Vagina (tissue), 2 donors: ENCODE measurements at regions not wholly inside any gene's neighbourhood (a gene's known extent, or its start where the extent isn't known, plus 50 kb on each side); places are given as distances from the start of the nearest gene placed in this dataset.

Experiments
- DNase-seq, 2 donors: peaks; one replicate each; pipeline ENCODE4 v3.0.0-alpha.2; 2017; ENCODE audit errors: extremely low spot score in 2 of 2
- H3K27ac ChIP-seq: fragments of 200-600 bp; sonication (generic); one replicate; pipeline ENCODE4 v1.5.1; 2019
- H3K27me3 ChIP-seq: fragments of 200-600 bp; sonication (generic); one replicate; pipeline ENCODE4 v1.5.1; 2019
- H3K36me3 ChIP-seq, 2 donors: fragments of 200-600 bp; sonication (generic); one replicate each; pipeline ENCODE4 v1.5.1; 2017 to 2019
- H3K4me1 ChIP-seq: fragments of 200-600 bp; sonication (generic); one replicate; pipeline ENCODE4 v1.5.1; 2019
- H3K4me3 ChIP-seq, 2 donors: fragments of 200-600 bp; sonication (generic); 1 replicate in 1 of 2; 2 replicates in 1 of 2; pipeline ENCODE4 v1.5.1; 2016 to 2019
- H3K9me3 ChIP-seq: fragments of 200-600 bp; sonication (generic); one replicate; pipeline ENCODE4 v1.5.1; 2019
- CTCF ChIP-seq, 3 experiments: fragments of 450-650 bp in 2 of 3; fragments of 200-600 bp in 1 of 3; sonication (generic) in 1 of 3; IDR thresholded peaks; one replicate each; pipeline ENCODE4 v1.5.1; 2017 to 2019; ENCODE audit warnings: antibody characterized with exemption in 3 of 3, mild to moderate bottlenecking in 2 of 3, moderate library complexity in 2 of 3
- POLR2A ChIP-seq, 2 donors: fragments of 450-650 bp; IDR thresholded peaks; one replicate each; pipeline ENCODE4 v1.6.1; 2017; ENCODE audit warnings: antibody characterized with exemption in 2 of 2, mild to moderate bottlenecking in 2 of 2, moderate library complexity in 2 of 2
- POLR2AphosphoS5 ChIP-seq, 2 donors: sonication (generic); formaldehyde crosslinking; IDR thresholded peaks; one replicate each; pipeline ENCODE4 v1.9.0; 2017; ENCODE audit warnings: antibody characterized with exemption in 2 of 2, mild to moderate bottlenecking in 2 of 2, low read depth in 1 of 2; ENCODE audit not compliant: insufficient read depth in 1 of 2
- intact Hi-C: fragments of 100-400 bp; cut with DNase I; formaldehyde crosslinking; loops from one replicate; pipeline ENCODE4 v1.15.1; 2023

- DNase-seq, result no peak
- H3K27ac ChIP-seq, result no peak overlapping the region
- intact Hi-C loops, result no loop called here
Measured at GRCh38 chr7:25617673-25618072, 389.4 kb upstream of the NPVF start.

GRCh38 chr7:25619381-25619780 lies 391.1 kb upstream of the NPVF start:
- H3K4me3 ChIP-seq, result no peak overlapping the region
- H3K27me3 ChIP-seq, result no peaks in the 10 kb centered on the region
- DNase-seq, result no peak
- TF ChIP-seq POLR2AphosphoS5 (IDR thresholded peaks at IDR 0.05; ENCODE audit: insufficient read depth in 1 of 2, low read depth in 1 of 2), result no peak
- TF ChIP-seq CTCF (IDR thresholded peaks at IDR 0.05), result no peak
- no peak for TF ChIP-seq POLR2A (IDR thresholded peaks at IDR 0.05)
- H3K9me3 ChIP-seq, result no peaks in the 10 kb centered on the region
- H3K4me1 ChIP-seq, result peaks cover 5% of the 10 kb centered on the region
- intact Hi-C loops, result no loop called here
- H3K36me3 ChIP-seq, result no peaks in the 10 kb centered on the region
- no peak overlapping the region for H3K27ac ChIP-seq

More at GRCh38 chr7:25617673-25618072, 389.4 kb upstream of the NPVF start:
- peaks cover 5% of the 10 kb centered on the region for H3K4me1 ChIP-seq
- H3K9me3 ChIP-seq, result no peaks in the 10 kb centered on the region
- H3K27me3 ChIP-seq, result no peaks in the 10 kb centered on the region
- H3K4me3 ChIP-seq, result no peak overlapping the region
- TF ChIP-seq POLR2AphosphoS5 (IDR thresholded peaks at IDR 0.05; ENCODE audit: insufficient read depth in 1 of 2, low read depth in 1 of 2) (no peak), CTCF (IDR thresholded peaks at IDR 0.05) (no peak), POLR2A (IDR thresholded peaks at IDR 0.05) (no peak)
- H3K36me3 ChIP-seq, result no peaks in the 10 kb centered on the region

GRCh38 chr7:25619963-25620799 lies 391.9 kb upstream of the NPVF start:
- Histone ChIP-seq H3K4me3 (no peak overlapping the region), H3K4me1 (peaks cover 5% of the 10 kb centered on the region), H3K27ac (no peak overlapping the region), H3K27me3 (no peaks in the 10 kb centered on the region), H3K9me3 (no peaks in the 10 kb centered on the region), H3K36me3 (no peaks in the 10 kb centered on the region)
- DNase-seq, result no peak
- TF ChIP-seq CTCF (IDR thresholded peaks at IDR 0.05) (no peak), POLR2AphosphoS5 (IDR thresholded peaks at IDR 0.05; ENCODE audit: insufficient read depth in 1 of 2, low read depth in 1 of 2) (no peak), POLR2A (IDR thresholded peaks at IDR 0.05) (no peak)
- intact Hi-C loops, result no loop called here

- no peak overlapping the region for H3K27ac ChIP-seq
- H3K4me3 ChIP-seq, result no peak overlapping the region
- H3K9me3 ChIP-seq, result no peaks in the 10 kb centered on the region
- no peaks in the 10 kb centered on the region for H3K36me3 ChIP-seq
- no peak for DNase-seq
- intact Hi-C loops, result no loop called here
- peaks cover 5% of the 10 kb centered on the region for H3K4me1 ChIP-seq
- no peaks in the 10 kb centered on the region for H3K27me3 ChIP-seq
- no peak for TF ChIP-seq CTCF (IDR thresholded peaks at IDR 0.05)
Measured at GRCh38 chr7:25621993-25622392, 393.7 kb upstream of the NPVF start.

GRCh38 chr7:25622695-25623094 lies 394.4 kb upstream of the NPVF start:
- no peak for DNase-seq
- TF ChIP-seq POLR2AphosphoS5 (IDR thresholded peaks at IDR 0.05; ENCODE audit: insufficient read depth in 1 of 2, low read depth in 1 of 2), result no peak
- intact Hi-C loops, result no loop called here
- Histone ChIP-seq H3K36me3 (no peaks in the 10 kb centered on the region), H3K9me3 (no peaks in the 10 kb centered on the region), H3K27ac (no peak overlapping the region), H3K4me3 (no peak overlapping the region), H3K4me1 (peaks cover 5% of the 10 kb centered on the region), H3K27me3 (no peaks in the 10 kb centered on the region)
